HG02840 (cell line): ENCODE measurements at regions not wholly inside any gene's neighbourhood (a gene's known extent, or its start where the extent isn't known, plus 50 kb on each side); places are given as distances from the start of the nearest gene placed in this dataset.
"Not testable (repeated sequence)": the region's sequence is repeated elsewhere in the genome, so short reads cannot be mapped to it uniquely, and the experiment has no call there.

Source experiments
- ATAC-seq: cut with Tn5 transposase; IDR thresholded peaks from one replicate; pipeline ENCODE4 v1.9.1; 2021; ENCODE audit warnings: mild to moderate bottlenecking, moderate library complexity, moderate number of reproducible peaks; ENCODE audit not compliant: unreplicated experiment, low FRiP score

DNA sequence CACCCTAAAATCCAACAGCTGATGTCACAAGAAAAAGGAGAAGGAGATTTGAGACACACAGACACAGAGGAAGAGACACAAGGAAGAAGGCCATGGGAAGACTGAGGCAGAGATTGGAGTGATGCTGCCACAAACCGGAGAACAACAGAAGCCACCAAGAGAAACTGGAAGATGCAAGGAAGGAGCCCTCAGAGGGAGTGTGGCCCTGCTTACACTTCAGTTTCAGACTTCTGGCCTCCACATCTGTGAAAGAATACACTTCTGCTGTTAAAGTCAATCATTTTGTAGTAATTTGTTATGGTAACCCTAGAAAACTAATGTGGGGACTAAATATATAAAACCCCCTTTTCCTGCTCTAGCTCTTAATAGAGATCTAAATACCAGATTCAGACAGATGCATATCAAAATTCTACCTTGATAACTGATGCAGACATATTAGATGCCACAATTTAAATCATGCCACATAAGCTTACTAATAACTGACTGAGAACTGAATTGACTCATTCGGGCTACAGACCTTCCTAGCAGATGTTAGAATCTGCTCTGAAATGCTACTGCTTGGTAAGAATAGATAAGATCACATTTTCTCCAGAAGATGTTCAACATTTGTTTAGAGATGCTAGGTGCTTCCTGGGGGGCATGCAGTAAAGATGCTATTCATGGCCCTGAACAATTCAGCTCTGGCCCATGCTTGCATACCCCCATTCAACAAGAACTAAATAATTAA, 113.1 kb upstream of the CCND2 start:
- ATAC-seq = no peak

DNA sequence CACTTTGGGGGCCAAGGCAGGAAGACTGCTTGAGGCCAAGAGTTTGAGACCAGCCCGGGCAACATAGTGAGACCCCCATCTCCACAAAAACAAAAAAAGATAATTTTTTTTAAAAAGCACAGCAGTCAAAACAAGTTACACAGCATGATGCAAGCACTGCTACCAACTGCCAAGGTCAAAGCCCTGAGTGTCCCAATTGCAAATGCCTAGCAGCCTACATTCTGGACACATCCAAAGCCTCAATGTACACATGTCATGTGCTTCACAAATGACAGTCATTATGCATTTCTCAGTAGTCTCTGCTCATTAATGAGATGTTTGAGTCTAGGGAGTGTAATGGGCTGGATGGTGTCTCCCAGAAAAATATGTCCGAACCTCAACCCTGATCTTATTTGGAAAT, 113.7 kb upstream of the CCND2 start:
- ATAC-seq = no peak

DNA sequence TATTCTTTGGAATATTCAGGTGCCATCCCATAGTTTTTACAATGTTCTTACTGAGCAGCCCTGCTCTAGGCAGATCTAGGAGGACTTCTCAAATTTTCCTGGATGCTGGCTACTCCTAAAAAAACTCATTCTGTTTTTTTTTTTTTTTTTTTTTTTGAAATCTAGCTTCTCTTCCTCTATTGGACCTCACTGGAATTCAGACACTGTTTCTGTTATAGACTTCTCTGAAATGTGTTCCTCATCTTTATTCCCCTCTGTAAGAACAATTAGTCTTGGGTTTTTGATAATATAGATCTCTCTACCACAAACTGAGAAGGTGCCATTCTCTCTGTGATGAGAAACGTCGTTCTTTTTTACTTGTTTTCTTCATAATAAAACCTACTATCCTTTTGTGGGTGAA, 115.3 kb upstream of the CCND2 start:
- no peak for ATAC-seq

DNA sequence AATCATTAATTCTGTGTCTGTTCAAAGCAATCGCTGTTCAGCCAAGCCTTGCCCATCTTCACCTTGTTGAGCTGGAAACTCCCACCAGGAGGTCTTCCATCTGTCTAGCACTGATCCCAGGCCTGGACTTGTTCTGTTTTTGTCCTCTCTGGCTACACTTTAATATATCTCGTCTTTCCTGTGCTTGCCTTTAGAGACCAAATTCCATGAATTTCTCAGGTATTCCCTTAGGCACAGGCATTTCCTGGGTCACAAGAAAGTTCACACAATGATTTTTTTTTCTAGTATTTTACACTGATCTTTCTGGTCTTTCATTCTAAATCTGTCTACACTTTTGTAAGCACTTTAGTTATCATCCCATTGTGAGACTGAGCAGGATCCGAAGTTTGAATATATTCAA, 116.4 kb upstream of the CCND2 start:
- ATAC-seq = no peak

DNA sequence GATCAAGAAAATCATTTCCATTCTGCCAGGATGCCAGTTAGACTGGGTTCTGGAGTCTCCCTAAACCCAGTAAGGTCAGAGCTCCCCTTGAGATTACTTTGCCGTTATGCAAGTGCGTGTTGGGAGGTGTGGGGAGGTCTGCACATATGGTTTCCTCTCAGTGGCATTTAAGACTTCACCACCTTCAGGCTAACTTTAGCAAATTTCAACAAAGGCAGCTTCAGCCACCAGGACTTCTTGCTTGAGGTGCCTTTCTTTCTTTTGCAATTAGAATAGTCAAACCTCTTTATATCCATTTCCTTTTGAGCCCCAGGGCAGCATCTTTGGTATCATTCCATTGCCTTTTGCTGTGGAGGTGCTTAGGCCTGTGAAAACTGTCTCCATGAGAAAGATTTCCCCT, 117.2 kb upstream of the CCND2 start:
- ATAC-seq = no peak

DNA sequence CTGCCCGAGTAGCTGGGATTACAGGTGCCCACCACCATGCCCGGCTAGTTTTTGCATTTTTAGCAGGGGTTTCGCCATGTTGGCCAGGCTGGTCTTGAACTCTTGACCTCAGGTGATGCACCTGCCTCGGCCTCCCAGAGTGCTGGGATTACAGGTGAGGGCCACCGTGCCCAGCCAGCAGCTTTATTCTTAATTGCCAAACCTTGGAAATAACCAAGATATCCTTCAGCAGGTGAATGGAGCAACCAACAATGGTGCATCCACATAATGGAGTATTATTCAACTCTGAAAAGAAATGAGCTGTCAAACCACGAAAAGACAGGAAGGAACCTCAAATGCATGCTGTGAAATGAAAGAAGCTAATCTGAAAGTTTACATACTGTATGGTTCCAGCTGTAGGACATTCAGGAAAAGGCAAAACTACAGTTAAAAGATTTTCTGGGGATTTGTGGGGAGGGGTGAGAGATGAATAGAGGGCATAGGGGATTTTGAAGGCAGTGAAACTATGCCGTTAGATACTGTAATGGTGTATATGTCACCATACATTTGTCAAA, 118.8 kb upstream of the CCND2 start:
- ATAC-seq = no peak

DNA sequence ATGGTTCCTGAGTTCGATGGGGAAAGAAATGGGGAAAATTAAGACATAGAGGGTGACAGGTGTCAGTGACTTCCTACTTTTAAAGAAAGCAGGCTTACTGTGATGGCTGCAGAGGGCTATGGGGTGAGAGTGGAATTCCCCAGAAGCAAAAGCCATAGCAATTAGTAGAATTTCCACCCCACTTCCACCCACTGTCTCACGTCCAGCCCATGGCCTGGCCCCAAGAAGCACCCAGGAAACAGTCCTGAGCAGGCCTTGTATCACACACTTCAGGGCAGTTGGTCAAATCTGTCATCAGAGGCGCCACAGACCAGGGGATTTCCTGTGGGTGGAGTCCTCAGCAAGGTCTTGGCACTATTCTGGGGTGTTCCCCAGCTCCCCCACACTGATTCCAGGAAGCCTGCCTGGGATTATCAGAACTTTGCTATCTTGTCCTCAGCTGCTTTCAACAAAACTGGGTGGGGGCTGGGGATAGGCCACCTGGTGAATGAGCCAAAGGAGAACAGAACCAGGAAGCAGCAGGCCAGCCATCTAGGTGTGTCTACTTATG, 120.1 kb upstream of the CCND2 start:
- peak; percentile 75 for ATAC-seq

DNA sequence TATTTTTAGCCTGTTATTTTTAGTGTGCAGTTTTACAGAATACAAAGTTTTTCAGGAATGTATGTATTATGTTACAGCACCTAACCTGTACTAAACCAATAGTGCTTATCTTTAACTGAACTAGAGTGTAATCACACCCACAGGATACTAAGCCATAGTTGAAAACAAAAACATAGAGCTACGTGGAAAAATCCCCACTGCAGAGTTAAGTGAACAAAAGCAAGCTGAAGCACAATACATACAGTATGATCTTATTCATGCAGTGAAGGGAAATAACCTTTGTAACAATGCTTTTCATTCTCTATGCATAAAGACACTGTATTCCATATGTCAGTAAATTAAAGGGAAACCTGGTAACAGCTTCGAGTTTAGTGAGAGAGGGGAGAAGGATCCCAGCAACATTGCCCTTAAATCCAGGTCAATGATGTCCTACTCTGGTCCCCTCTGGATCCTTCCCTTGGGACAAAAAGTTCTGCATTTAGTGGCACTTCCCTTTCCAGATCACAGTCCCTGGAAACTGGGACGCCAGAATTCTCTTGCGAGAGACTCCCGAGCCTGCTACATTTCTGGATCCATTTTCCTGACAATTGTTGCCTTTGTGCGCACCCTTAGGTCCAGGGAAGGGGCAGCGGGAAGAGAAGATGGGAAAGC, 121.3 kb upstream of the CCND2 start:
- no peak for ATAC-seq

DNA sequence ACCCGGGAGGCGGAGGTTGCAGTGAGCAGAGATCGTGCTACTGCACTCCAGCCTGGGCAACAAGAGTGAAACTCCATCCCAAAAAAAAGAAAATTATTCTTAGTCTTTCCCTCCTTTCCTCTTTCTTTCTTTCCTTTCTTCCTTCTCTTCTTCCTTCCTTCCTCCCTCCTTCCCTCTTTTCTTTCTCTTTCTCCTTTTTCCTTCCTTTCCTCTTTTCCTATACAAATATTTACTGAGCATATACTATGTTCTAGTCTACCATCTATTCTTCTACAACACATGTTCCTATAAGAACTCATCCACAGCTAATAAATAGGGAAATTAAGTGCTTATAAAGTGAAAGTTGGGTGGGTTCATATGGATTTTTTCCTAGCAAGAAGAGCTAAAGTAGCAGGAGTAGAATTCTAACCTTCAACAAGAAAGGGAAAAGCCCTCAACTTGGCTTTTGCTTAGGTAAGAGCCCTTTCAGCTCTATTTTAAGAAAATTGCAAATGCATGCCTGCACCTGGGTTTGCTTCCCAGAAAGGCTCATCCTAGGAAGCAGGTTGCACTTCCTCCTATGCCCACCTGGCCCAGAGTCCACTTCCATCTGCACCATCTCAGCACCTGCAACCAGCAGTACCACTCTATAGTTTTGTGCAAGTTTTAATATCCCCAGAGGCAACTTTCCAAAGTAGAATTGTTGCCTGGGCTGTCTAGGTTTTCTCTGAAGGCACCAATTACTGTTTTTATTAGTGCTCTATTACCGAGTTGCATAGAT, 122.0 kb upstream of the CCND2 start:
- no peak for ATAC-seq

DNA sequence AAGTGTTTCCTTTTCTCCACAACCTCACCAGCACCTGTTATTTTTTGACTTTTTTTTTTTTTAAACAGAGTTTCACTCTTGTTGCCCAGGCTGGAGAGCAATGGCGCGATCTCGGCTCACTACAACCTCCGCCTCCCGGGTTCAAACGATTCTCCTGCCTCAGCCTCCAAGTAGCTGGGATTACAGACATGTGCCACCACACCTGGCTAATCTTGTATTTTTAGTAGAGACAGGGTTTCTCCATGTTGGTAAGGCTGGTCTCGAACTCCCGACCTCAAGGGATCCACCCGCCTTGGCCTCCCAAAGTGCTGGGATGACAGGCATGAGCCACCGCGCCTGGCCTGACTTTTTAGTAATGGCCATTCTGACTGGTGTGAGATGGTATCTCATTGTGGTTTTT, 123.2 kb upstream of the CCND2 start:
- not testable (repeated sequence) for ATAC-seq

DNA sequence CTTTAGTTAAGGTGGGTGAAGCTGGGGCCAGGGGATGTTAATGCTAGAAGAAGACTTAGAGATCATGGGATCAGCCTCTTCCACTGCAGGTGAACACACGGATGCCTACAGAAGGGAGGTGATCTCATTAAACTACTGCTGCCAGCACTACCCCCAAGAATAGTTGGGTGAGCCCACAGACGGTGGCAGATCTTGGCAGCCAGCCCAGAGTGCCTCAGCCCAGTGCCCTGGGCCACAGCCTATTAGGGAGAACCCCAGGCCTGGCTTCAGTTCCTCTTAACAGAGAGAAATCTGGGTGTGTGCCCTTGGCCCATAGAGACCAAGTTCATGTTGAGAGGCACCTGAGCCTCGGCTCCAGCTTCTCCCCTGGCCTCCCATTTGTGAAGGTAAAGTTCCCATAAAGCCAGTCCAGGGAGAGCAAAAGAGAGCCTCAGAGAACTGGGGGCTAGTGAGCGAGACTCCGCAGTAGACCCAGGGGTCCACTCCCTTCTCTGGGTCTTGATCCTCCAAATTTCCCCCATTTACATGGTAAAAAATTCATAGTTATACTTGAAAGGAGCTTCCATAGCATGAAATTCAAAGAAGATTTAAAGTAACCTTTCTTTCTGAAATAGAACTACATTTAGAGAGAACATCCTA, 125.0 kb upstream of the CCND2 start:
- no peak for ATAC-seq

DNA sequence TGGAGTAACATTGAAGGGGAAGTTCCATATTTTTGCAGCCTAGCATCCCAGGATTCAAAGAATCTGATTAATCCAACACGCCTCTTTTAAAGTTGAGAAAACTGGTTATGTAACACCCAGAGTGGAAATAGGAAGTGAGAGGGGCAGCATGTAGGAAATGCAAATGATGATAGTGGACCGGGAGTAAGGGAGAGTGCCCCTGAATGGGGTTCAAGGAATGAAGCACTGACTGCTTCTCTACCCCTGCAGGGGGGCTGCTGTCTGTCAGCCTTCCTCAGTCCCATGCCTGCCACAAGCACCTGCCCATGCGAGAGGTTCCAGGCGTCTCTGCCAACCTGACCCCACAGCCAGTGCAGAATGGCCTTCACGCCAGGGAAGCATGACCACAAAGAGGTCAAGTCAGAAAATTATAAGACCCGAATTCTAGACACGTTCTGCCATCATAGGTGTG, 126.5 kb upstream of the CCND2 start:
- no peak for ATAC-seq

DNA sequence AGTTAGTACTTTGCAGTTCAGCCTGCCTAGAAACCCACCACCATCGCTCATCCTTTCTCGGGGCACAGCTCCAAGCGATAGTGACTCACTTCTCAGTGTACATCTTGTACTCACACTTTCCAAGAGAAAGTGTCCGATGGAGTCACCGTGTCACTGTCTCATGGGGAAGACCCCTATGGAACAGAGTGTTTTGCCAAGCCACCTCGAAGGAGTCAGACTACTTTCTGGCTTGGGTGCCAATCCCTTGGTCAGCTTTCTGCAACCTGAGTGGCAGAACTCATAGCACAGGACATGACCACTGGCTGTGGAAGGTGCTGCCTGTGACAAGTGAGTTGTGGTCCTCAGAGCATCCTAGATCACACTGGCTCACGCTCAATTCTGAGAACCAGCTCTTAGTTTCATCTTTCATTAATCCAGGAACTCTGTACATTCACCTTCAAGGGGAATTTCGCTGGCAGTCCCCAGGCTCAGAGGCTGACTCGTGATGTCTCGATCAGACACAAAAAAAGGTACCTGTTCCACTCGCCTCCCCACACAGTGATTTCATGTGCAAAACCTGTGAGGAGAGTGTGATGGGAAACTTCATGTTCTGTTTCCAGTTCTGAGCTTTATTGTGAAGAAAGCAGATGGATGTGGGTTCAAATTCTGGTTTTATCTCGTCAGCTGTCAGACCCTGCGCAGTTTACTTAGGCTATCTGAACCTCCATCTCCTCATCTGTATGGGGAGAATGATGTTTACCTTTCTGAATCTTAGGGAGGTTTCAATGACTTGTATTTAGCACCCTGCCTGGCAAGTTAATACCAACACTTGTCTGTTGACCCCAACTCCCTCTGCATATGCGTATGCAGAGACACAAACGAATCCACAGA, 127.3 kb upstream of the CCND2 start:
- peak; percentile 39 for ATAC-seq

DNA sequence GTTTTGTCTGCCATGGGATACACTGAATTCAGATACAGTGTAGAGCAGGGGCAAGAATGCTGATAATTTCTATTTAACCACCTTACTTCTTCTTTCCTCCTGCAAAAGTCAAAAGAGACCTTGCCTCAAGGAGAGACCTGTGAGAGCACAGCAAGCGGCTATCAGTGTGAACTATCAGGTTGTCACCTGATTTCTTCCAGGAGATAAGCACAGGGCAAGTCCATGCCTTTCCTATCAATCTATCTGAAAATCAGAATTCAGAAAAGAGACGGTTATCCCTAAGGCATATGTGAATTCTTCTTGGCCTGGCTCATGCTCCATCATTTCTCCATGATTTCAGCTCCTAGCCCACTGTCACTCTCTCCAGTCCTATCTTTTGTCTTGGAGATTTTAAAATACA, 128.9 kb upstream of the CCND2 start:
- ATAC-seq = no peak

DNA sequence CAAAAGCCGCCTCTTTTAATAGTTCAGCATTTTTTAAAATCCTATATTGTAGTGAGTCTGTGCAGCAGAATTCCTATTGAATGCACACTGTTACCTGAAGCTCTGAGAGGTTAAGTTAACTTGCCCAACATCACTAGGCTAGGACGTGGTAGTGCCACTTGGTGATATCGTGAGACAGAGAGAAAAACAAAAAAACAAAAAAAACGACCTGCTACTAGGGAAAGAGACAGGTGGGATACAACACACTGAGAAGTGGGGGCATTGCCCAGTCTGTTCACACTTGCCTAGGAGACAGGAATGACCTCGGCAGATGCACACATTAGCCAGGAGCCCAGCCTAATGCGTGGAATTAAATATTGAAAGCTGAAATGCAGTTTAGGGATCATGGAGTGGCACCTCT, 129.7 kb upstream of the CCND2 start:
- ATAC-seq = no peak

DNA sequence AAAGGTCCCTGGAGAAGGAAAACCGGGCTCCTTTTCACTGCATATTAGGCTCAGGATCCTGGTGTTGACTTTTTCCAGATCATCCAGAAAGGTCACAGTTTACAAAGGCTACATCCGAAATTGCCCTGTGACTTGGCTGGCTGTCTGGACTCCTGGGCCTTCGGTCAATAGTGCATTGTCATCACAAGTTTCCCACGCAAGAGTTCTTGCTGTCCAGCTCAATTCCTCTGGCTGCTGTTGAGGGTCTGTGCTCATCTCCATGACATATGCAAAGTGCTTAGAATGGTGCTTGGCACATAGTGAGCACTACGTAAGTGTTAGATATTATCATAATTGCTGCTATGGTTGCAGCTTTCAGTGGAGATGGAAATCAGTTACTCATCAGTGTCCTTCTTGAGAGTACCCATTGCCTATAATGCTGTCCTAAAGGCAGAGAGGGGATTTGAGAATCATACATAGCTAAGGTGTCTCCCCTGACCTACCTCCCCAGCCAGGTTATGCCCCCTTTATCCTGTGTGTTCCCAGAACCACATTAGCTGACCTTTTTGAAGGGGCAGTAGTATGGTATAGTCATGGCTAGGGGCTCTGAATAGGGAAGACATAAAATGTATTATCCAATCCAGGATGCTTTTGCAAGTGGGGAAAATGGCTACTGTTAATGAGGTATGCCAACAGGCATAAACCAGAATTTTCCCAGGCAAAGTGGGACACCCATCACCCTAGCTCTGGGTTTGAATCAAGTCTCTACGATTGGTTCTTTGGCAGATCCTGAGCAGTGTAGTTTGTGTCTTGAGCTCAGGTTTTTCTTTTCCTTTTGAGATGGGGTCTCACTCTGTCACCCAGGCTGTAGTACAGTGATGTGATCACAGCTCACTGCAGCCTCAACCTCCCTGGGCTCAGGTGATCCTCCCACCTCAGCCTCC, 132.0 kb upstream of the CCND2 start:
- ATAC-seq = no peak

DNA sequence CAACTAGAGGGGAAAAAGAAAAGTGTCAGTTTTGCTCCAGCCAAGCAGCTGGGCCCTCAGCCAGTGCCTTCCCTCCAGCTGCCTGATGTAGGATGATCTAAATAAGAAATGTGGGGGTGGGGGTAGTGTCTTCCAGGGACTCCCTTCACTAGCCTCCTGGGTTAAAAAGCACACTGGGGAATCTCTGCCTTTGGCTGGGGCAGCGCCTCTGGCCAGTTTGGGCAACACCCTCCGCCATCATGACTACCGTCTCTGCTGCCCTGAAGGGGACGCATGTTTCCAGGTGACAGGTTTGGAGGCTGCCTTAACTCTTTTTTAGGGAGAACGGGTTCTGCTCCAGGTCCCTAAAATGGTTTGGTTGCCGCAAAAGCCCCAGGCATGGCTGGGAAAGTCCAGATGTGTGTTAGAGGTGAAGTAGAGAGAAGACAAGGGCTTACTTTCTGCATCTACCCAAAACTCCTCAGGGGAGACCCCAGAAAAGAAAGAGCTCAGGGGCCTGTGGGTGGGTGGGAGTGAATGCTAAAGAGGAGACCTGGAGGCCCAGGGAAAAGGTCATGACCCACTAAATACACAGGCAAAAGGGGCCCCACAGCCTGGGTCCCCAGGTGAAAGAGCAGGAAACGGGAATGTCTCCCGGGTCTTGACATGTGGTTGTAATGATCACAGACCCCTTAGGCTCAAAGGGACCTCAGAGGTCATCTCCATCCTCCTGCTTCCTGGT, 132.8 kb upstream of the CCND2 start:
- ATAC-seq = no peak

DNA sequence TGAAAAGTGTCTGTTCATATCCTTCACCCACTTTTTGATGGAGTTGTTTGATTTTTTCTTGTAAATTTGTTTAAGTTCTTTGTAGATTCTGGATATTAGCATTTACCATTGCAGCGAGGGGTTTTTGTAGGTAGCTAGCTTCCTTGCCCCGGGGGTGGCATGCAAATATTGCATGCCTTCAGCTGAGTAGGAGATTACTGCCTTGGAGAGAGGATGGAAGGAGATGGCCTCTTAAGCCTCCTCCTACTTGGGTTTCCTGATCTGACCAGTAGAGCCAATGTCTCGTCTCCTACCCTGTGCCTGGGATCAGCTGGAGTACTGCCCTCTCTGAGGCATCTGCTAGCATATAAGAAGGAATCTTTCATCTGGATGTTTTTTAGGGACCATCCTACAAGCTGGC, 134.4 kb upstream of the CCND2 start:
- ATAC-seq = no peak
